ENCODE measurements at regions not wholly inside any gene's neighbourhood (a gene's known extent, or its start where the extent isn't known, plus 50 kb on each side); places are given as distances from the start of the nearest gene placed in this dataset.
"Not testable (repeated sequence)": the region's sequence is repeated elsewhere in the genome, so short reads cannot be mapped to it uniquely, and the experiment has no call there.

DNA sequence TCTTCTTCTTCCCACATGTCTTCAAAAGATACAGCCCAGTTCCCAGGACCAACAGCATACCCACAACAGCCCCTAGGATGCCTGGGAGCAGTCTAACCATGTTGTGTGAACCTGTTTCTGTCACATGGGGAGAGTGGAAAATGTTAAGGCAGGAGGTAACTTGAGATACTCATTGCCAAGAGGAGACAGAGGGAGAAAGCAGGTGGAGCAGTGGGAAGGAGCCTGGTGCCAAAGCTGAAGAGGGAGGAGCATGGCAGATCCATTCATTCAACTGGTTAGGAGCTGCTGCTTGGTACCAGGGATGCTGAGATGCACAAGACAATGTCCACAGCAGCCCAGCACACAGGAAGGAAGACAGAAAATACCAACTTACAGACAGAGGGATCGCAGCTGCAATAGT, 149.8 kb upstream of the ETV3 start:
- no peak for DNase-seq

DNA sequence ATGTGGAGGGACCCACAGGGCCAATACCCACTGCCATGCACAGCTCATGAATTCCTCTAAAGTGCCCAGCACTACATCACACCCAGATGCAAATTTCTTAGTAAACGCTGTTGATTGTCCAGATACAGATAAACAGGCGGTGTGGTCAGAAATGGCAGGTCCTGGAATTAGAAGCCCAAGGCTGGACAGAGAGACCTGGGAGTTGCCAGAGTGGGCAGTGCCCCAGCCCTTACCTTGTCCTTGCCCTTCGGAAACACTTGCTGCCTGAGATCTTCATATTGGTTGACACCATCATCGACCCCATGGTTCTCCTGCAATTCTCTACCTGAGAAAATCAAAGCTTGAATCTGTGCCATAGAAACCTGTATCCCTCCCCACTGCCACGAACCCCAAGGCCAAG, 149.3 kb upstream of the ETV3 start:
- no peak for DNase-seq

GRCh38 chr1:157286646-157287420, 148.6 kb upstream of the ETV3 start:
- DNase-seq, result no peak

DNA sequence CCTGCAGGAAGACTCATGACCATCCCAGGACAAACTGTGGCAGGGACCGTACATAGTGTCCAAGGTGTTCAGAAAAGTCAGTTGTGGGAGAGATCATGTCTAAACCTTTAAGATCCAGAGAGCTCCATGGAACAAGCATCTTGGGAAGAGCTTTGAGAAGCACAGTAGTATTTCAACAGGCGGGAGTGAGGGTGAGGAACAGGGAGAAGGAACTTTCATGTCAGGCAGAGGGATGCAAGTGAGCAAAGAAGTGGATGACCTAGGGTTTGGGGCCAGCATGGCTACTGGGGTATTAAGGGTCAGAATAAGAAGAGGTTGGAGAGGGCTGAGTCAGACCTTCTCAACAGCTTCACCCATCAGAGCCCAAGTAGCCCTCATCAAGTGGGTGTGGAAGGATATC, 147.9 kb upstream of the ETV3 start:
- no peak for DNase-seq

- no peak for DNase-seq
Observed at GRCh38 chr1:157284451-157284850, 146.3 kb upstream of the ETV3 start.

- DNase-seq, result no peak
Observed at GRCh38 chr1:157279802-157280140, 141.6 kb upstream of the ETV3 start.

- DNase-seq, result no peak
Observed at GRCh38 chr1:157279138-157279801, 141.1 kb upstream of the ETV3 start.

GRCh38 chr1:157278383-157279137, 140.4 kb upstream of the ETV3 start:
- no peak for DNase-seq

- DNase-seq, result no peak
Observed at GRCh38 chr1:157277913-157278312, 139.7 kb upstream of the ETV3 start.

DNA sequence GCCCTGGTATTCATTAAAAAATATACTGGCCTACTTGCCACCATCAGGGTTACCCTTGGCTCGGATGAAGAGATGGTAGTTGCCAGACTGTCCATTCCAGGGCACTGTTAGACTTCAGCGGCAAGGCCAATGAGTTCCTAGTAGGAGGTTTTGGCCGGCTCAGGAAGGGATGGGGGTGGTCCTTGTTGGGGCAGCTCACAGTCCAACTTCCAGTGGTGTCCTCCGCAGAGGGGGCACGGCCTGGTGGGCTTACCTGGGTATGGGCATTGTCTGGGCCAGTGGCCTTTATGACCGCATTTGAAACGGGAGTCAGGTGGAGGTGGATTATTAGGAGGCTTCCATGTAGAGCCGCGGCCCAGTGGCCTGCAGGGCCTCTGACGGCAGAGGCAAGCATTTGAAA, 139.1 kb upstream of the ETV3 start:
- DNase-seq, result no peak

DNA sequence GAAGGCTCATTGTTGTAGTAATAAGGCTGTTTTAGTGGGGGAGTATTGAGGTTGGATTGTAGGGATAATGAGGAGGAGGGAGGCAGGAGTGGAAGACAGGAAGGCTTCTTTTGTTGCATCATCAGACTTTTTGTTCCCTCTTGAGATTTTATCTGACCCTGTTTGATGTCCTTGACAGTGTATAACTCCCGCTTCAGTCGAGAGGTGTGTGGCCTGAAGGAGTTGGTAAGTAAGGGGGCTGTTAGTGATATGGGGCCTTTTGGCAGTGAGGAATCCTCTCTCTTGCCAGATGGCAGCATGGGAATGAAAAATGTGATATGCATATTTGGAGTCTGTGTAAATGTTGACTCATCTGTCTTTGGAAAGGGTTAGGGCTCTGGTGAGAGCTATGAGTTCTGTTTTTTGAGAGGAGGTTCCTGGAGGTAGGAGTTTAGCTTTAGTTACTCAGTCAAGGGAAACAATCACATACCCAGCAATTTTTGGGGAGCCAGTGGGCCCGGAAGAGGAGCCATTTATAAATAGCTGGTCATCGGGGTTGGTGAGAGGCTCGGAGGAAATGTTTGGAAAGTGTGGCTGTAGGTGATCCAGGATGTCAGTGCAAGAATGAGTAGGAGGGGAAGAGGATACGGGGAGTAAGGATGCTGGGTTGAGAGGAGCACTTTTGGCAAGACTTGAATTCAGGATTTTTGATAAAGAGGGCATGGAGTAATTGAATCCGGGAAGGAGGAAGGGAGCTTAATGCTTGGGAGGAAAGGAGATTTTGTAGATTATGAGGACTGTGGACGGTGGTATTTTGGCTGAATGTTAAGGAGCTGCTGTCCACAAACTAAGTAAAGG, 136.7 kb upstream of the ETV3 start:
- DNase-seq, result no peak

DNA sequence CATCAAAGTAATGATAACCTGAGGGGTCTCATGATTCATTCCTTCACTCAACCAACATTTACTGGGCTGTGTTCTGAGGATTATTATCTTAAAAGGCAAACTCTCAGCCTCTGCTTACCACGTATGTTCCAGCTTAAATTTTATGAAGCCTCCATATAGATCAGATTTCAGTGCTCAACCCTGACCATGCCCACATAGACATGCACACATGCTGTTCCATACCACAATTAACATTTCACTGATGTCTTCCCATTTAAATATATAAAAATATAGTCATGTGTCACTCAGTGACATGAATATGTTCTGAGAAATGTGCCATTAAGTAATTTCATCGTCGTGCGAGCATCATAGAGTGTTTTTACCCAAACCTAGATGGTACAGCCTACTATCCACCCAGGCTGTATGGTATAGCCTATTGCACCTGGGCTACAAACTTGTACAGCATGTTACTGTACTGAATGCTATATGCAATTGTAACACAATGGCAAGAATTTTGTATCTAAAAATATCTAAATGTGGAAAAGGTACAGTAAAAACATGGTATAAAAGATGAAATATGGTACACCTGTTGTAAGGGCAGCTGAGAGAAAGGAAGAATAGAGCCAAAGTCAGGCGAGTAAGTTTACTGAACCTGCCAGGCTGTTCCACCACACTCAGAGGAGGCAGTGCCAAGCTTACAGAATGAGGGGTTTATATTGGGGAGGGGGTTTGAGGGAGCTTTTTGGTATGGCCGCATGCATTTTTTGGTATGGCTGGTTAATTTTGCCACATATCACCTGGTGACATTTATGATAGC, 134.7 kb upstream of the ETV3 start:
- DNase-seq, result no peak

DNA sequence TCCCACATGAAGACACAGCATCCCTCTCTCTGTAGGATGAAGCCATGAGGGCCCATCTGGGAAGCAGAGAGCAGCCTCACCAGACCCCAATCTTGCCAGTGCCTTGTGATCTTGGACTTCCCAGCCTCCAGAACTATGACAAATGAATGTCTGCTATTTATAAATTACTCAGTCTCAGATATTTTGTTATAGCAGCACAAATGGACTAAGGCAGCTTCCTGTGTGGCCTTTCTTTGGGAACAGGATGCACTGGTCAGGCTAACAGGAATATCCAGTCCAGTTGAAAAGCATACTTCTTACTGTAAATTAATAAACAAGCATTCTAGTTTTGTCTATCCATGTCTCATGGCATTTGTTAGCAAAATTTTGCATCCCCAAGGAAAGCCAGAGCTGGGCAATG, 134.1 kb upstream of the ETV3 start:
- DNase-seq, result no peak

DNA sequence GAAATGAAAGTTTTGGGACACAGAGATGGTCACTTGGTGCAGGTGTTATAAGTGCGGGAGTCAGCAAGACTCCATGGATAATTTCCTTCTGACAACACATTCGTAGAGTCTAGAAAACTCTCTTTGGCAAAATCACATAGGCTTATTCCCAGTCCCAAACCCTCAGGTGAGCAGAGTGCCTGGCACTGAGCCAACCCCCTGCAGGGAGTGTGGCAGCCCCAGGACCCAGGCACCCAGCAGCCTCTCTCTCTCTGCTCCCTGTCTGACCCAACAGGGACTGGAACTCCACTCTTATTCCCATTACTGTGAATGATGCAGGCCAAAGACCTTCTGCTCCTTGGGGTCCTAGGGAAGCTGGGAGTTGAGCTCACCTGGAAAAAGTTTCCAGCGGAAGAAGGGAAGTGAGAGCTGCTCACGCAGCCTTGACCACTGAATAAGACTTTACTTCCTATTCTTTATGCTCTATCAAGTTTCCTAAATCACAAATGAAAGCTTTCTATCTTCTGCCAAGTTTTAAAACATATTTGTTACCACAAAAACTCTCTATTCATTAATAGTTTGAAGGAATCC, 132.6 kb upstream of the ETV3 start:
- DNase-seq, result no peak

DNA sequence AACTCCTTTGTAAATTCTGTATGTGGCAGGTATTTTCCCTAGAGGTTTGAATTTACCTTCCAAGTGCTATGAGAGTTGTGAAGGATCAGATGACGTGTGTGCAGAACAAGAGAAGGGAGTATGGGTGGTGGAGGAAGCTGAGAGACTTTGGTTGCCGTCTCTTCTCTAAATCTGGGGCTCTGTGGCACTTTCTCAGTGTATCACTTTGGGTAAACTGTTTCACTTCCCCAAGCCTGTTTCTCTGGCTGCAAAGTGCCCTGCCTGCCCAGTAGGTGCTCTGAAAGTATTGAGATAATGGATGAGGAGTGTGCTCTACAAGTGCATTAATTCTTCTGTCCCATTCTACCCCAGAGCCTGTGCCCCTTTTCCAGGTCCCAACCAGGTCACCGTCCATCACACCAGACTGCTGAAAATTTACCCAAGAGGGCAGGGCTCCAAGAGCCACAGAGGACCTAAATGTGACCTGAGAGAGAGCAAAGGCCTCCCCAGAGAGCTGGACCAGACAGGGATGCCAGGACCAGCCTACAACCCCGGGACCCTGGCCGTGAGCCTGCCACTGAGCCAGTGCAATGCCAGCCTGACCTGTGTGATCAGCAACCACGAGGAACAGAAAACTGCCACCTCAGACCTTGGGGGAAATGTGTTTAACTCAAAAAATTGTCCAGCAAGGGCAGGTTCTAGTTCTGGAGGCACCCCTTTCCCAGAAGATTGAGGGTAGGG, 131.6 kb upstream of the ETV3 start:
- DNase-seq, result no peak

- DNase-seq, result no peak
Observed at GRCh38 chr1:157262891-157263290, 124.7 kb upstream of the ETV3 start.

- DNase-seq, result no peak
Observed at GRCh38 chr1:157262422-157262821, 124.2 kb upstream of the ETV3 start.

GRCh38 chr1:157255891-157256290, 117.7 kb upstream of the ETV3 start:
- not testable (repeated sequence) for DNase-seq

DNA sequence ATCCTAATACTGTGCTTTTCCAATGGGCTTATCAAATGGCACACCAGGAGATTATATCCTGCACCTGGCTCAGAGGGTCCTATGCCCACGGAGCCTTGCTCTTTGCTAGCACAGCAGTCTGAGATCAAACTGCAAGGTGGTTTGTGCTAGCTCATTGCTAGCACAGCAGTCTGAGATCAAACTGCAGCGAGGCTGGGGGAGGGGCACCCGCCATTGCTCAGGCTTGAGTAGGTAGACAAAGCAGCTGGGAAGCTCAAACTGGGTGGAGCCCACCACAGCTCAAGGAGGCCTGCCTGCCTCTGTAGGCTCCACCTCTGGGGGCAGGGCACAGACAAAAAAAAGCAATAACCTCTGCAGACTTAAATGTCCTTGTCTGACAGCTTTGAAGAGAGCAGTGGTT, 116.0 kb upstream of the ETV3 start:
- DNase-seq, result not testable (repeated sequence)

DNA sequence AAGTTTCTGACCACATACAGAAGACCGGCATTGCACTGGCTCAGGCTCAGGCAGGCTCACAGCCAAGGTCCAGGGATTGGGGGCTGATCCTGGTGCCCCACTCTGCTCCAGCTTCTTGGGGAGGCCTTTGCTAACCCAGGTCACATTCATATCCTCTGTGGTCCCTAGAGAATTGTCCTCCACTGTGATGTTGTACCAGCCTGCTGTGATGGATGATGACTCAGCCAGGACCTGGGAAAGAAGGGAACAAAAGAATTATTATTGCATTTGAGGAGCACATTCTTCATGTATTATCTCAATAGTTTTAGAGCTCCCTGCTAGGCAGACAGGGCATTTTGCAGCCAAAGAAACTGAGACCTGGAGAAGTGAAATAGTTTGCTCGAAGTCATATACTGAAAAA, 114.3 kb upstream of the ETV3 start:
- no peak for DNase-seq

DNA sequence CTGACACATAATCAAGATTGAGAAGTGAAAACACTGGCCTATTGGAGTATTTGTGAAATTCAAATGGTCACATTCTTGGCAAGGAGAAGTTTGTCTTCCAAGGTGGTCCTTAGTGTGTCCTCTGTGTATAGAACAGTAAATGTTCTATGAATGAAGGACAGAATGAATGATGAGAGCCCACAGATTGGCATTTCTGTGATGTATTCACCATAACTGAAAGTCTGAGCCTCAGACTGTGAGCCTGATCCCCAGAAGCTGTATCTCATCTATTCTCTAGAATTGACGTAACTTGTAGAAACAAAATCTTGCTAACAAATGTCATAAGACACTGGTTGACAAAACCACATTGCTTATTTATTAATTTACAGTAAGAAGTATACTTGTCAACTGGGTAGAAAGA, 111.5 kb upstream of the ETV3 start:
- no peak for DNase-seq
